Stimulated activated CD4-positive, alpha-beta T cell treated with anti-CD3 and anti-CD28 coated beads, TNF-alpha, amount 100 ng/mL, for 4 hours (primary cell): ENCODE measurements at regions not wholly inside any gene's neighbourhood (a gene's known extent, or its start where the extent isn't known, plus 50 kb on each side); places are given as distances from the start of the nearest gene placed in this dataset.

Experiments used
- DNase-seq, 3 experiments: peaks; one replicate each; pipeline ENCODE4 v3.0.0-alpha.2; 2020; ENCODE audit warnings: low read depth in 3 of 3

DNA sequence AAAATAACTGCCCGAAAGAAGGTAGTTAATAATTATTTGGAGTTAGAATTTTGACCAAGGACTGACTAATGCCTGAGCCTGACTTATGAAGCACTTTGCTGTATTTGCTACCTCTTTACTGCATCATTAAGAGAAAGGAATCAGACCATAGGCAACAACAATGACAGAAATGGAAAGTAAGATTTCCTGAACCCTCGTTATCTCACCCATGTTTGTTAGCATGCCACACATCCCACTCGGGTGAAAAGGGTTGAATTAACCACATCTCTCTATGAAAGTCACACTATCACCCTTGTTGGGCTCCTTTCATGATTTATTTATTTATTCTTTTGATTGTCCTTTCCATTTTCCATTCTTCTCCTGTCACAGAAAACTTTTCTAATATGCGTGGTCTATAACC lies 59.6 kb downstream of the OLIG3 start:
- DNase-seq: no peak

DNA sequence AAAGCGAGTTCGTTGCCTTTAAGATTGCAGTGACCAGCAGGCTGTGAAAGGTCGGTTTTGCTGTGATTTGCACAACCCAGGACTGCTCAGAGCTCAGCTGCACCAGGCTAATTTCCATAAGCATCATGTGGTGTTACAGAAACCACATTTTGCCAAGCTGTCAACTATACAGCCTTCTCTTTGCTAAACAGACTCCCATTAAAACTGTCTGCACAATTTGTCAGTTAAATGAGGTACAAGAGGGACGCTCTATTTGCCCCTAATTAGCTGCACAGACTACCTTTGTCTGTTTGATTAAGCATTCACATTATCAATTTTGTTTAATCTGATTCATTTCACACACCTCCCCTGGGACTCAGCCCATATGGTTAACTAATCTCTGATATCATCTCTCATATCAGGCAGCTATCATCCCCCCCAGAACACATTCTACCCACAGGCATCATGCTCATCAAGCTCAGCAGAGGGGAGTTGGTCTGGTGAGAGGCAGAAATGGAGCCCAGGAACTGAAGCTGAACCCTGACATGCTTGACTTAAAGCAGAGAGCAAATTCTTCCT lies 62.1 kb downstream of the OLIG3 start:
- DNase-seq: no peak

DNA sequence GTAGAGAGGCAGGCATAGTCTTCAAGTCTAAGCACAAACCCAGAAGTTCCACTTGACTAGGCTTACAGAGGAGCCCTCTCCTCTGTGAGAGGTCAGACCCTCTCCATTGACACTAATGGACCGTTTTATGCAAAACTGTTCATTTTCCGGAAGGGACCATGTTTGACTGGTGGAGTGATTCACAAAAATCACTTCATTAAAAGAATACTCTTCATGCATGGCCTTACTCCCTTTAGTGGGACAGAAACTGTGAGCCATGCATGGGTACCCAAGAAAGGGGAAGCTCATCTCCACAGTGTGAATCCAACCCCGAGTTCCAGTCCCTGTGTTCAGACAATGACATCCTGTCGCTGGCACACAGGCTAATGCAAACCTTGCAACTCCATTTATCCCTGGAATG lies 63.2 kb downstream of the OLIG3 start:
- DNase-seq: no peak

DNA sequence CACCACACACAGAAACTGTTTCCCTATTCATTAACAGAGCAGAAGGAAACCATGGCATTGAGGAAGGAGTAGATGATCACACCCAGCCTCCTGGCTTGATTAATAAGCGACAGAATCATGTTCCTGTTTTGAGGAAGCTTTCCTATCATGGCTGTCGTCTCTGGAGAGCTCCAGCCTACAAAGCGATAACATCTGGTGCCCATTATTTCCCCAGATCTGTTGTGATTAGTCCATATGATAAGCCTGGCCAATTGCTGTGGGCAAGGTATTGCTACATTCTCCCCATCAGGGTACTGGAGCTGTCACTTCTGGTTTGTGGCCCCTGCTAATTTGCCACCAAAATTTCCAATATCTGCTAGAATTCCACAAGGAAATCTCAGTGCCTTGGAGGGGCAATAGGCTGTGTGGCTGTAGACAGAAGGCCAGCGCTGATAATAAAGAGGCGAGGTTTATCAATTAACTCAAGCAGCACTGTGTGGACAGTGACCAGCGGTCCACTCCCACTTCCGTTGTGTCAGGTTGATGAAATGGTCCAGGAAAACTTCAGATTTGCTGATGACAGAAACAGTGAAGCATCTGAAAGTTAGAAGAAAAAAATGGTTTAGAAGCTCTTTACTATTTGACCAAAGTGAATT lies 66.4 kb downstream of the OLIG3 start:
- no peak for DNase-seq

DNA sequence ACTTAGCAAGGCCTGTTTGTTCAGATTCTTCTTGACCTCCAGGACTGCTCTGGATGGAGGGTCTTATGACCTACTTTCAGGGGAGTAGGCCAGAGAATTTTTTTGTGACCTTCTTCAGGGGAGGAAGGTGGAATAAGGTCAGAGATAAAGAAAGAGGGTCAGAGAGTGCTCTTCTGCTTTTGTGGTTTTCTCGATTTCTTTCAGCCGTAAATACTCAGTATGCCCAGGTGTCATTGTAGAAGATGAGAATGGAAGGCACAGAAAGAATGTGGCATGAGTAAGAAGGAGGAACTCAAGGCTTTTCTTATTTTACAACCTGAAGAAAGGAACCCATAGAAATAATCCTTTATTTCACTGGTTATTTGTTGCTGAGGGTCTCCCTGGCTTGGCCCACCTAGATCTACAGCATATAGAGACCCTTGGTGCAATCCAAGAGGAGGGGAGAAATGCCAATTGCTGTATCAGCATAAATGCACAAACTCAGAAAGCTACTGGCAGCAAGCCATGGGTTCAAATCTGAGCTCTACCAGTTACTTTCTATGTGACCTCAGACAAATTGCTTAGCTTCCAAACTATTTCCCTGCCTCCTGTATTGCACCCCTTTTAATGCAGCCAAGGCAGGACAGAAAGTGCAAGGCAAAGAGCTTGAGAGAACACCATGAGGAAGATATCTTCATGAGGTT lies 68.0 kb downstream of the OLIG3 start:
- DNase-seq: no peak

DNA sequence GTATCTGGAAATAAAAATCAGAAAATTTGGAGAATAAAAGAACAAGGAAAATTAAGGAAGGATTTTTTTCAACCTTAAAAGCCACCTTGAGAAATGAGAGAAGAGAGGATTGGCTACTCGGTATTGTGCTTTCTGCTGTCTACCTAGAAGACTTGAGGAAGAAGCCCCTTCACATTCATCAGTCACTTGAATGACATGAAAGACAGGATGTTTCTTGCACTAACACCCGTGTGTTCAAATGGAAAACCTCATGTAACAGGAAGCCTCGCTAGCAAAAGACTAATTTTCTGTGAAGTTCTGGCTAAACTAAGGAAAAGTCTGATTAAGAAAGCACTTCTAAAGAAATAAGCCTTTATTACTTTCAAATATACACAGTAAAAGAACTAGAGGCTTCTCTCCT lies 69.9 kb downstream of the OLIG3 start:
- no peak for DNase-seq

DNA sequence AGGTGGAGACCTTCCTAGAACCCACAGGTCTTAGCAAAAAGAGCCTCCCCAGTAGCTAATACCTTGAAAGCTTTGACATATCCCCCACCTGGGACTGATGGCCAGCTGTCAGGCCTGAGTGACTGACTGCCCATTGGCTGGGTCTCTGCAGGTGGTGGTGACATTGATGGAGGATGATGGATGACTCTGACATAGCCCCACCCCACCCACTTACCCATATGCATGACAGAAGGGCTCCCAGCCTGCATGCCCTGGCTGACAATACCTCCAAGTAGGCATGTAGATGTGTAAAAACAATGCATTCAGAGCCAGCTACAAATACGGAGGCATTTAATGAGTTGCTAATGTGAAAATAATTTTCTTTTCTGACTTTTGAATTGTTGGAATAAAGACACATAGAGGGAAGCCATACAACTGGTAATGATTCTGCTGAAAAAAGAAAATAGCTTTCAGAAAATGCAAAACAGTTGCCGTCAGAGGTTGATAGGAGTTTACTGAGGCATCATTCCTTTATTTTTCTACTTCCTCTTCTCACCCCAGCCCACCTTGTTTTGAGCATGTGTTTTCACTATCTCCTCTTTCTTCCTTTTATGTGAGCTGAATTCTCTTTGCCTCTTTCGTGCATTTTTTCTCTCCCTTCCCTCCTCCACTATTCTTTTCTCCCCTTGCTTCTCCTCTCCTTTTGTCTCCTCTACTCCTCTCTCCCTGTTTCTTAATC lies 70.6 kb downstream of the OLIG3 start:
- DNase-seq: no peak

DNA sequence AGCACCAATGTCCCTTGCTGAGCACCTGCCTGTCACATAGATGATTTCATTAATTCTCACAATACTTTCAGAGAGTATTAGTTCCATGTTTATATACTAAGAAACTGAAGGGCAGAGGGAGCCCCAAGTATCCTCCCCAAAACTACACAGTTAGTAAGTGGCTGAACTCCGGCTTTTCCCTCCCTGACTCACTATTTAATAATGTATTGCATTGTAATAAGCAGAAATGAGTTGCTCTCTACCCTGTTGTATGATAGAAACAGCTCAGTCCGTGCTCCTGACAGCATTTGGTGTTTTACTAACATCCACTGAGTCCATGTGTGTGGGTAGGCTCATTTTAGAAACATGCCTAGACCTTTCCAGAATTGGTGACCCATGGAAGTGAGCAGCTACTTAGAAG lies 76.8 kb downstream of the OLIG3 start:
- DNase-seq: no peak

DNA sequence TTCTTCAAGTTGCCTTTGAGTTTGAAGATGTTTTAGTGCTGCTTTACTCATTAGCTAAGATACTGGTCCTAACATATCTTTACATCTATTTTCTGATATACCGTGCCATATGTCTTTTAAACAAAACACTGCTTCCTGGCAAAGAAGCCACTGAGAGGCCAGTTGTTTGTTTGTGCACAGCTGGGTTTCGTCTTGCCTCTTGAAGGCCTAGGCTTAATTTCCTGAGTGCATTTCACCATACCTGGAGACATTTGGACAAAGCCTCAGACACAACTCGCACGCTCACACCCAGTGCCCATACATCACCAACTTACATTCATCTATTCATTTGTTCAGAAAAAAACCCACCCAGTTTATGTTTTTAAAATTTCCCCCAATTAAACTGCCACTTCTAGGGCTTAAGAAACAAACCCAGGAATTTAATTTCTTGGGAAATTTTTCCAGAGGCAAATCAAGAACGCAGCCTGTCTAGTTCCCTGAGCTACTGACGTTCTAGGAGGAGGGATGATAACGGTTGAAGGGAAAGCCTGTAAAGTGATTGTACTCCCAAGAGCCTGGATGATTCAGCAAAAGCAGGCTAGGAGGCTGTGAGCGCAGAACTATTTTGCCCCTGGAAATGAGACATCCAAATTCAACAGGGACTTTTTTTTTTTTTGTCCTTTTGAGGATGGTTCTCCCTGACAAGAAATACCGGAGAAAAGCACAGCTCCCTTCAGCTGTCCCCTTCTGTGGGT lies 77.7 kb downstream of the OLIG3 start:
- no peak for DNase-seq

DNA sequence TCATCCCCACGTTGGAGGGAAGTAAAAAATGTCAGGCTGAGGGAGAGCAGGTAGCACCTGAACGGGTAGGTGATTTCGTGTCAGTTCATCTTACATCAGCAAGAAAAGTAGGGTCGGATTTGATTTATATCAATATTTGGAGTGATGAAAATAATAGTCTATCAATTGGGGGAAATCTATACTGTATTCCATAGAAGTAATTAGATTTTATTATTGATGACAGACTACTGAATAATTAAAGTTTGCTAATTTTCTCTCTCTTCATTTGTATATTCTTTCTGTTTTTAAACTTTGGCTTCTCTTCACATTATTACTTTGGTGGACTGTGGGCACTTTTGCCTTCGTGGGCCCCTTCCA lies 78.4 kb downstream of the OLIG3 start:
- DNase-seq: no peak

DNA sequence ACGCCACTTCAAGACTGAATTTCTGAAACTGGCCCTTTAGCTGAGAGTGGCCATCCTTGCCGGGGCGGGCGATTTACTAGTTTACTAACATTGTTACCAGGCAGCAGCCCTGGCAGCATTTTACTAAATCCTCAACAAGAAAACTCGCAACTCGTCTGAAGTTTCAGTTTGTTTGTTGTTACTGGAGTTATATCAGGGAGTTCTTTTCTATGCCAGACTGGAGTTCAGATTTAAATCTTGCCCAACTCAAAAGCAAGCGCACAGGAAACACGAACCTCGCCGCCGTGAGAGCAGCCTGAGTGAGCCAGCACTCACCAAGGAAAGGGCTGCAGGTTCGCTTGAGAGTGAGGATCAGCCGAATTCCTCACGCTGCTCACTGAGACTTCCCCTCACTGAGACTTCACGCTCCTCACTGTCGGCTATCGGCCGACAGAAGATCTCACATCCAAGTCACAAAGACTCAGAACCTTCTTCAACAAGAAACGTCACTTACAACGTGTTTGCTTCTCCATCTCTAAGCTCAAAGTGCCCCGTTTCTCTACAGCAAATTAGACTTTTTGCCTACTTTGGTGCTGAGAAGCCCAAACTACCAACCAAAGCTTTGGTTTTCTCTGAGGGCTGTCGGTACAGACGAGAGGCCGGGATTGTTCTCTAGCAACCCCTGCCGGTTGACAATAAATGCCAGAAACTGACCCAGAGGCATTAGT lies 78.9 kb downstream of the OLIG3 start:
- DNase-seq: peak; percentile 25 to 56 (median 44)

DNA sequence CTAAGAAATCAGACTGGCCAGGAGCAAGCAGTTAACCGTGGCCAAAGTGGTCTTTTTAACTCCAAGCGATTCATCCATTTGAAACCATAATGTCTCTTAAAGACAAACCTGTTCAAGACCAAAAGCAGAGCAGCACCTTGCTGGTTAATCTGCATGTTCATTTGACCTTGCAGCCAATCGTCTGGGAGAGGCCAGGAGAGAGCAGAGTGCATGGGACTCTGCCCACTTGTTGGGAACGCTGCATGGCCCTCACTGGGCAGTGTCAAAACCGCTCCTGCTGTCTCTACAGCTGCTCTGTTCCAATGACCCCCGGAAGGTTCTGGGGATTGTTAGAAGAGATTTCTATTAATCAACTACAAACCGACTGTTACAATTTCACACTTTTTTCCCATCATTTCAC lies 79.6 kb downstream of the OLIG3 start:
- DNase-seq: no peak

DNA sequence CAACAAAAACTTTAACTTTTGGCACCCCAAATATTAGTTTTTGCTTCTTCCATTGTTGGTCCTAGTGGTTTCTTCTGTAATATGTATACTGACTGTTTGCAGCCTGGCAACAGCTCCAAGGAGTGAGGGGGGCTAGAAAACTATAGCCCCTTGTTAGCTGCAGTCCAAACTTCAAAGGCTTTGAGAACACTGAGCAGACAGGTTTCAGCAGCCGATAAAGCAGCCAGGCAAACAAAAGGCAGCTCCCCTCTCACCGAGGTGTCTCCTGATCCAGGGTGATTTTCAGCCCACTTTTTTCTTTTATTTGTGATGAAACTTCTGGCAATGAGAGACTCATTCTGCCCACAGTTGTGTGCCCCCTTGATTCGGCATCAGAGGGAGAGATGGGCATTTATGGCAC lies 80.7 kb downstream of the OLIG3 start:
- DNase-seq: no peak

DNA sequence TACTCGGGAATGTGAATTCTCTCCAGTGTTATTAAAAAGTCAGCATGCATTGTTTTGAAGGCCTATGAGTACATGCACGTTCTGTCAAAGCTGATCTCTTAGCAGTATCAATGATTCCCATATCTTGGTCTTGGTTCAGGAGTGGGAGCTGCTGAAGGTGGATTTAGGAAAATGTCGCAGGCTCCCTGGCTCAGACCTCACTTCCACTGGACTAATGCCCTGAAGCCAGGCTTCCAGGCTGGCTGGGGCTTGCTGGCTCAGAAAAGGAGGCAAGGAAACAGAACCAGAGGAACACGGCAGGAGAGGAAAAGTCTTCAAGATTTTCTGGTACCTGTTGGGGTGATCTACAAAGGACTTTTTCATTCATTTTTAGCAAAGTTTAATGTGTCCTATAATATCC lies 81.6 kb downstream of the OLIG3 start:
- no peak for DNase-seq

DNA sequence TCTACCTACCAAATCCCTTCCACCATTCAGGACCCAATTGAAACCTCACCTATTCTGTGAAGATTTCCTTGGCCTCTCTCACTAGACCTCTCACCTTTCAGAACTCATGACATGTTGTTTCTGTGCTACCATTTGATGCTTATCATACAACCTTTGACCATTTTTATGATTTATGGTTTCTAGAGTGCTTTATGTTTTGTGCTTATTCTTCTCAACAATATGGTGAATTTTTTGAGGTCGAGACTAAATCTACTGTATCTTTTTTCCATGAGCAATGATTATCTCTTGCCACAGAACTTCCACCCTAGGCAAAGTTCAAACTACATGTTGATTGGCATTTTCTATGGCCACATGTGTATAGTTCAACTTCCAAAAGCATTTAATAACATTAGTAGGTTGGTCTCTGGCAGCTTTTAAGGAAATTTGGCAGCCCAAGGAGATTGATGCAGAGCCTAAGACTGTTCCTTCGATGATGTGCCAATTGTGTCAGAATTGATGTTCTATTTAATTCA lies 84.9 kb downstream of the OLIG3 start:
- DNase-seq: no peak

DNA sequence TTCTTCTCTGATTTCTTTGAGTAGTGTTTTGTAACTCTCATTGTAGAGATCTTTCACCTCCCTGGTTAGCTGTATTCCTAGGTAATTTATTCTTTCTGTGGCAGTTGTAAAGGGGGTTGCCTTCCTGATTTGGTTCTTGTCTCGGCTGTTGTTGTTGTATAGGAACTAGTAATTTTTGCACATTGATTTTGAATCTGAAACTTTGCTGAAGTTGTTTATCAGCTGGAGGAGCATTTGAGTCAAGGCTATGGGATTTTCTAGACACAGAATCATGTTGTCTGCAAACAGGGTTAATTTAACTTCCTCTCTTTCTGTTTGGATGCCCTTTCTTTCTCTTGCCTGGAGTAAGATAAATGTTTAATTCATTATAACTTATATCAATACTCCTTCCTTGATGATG lies 86.4 kb downstream of the OLIG3 start:
- DNase-seq: no peak

DNA sequence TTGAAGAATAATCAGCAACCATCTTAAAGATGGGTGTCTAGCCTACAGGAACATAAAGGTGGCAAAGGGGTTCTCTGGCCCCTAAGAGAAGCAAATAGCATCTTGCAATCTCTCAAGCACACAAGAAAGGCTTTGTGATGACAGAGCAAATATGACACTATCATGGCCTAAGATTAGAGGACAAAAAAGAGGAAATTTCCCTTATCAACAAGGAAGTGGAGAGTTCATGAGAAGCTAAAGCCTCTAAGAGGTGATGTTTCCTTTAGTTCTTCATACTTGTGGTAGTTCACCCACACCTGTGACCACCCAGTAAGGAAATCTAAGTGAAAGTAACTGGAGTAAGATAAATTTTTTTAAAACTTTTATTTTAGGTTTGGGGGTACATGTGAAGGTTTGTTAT lies 88.4 kb downstream of the OLIG3 start:
- no peak for DNase-seq

DNA sequence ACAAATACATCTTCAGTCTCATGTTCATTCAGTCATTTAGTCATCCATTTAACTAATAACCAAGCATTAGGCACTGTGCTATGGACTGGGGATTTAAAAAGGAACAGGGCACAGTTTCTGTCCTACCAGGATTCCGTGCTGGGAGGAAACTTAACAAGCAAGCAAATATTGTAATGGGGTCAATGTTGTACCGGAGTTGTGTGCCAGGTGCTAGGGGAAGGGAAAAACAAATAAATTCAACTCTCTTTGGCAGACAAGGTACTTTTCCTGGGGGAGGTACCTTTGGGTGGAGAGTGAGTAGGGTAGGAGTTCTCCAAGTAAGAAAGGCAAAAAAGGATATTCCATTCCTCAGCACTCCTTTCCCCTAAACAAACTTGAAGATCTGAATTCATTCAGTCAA lies 90.3 kb downstream of the OLIG3 start:
- DNase-seq: no peak

DNA sequence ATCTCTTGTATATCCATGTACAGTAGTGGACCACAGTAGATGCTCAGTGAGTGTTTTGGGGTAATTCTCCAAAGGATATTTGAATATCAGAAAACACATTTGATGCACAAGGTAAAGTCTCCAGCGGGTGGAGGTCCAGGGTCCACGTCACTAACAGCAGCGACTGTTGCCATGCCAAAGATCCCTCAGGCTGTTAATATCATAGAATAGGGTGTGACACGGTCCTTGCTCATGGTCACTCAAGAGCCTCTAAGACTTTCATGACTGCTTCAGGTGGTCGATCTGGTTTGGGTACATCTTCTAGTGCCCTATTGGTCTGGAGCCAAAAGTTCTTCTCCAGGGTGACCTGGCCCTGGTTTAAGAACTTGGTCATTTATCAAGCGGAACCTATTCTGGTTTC lies 90.8 kb downstream of the OLIG3 start:
- DNase-seq: no peak

DNA sequence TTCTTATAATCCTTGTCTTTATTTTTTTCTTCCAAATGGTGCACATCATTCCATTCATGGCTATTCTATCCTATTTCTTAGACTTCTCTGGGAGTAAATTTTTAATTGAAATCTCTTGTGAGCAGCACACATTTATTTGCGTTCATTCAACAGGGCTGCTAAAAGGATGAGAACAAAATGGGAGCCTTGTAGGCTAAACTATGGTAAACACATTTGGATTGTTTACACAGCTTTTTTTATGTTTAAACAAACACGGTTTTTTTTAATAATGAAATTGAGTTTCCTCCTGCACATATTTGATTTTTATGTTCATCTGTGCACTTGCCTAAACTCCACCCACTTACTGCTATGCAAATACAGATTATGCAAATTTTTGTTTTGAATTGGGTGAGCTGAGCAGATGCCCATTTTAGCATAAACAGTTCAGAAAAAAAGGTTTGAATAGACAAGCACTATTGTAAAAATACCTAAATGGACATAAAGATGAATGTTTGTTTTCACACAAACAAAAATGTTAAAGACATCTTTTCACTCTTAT lies 92.0 kb downstream of the OLIG3 start:
- DNase-seq: no peak

DNA sequence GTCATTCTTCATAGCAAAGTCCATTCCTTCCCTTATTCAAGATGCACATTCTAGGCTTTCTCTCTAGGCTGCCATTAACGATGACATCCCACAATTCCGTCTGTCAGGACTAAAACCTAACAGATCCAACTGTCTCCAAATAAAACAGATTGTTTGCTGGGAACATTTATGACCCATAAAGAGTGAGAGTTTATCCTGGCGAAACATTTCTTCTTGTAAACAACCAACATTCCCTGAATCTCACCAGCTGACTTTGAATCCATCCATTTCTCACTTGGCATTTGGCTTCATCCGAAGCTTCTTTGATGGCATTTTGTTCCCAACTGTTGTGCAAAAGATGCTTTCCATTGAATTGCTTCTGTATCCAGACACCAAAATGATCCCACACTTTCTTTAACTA lies 93.1 kb downstream of the OLIG3 start:
- DNase-seq: no peak
